ENCODE measurements at regions not wholly inside any gene's neighbourhood (a gene's known extent, or its start where the extent isn't known, plus 50 kb on each side); places are given as distances from the start of the nearest gene placed in this dataset.

- DNase-seq (ENCODE audit: low spot score) (no peak), ATAC-seq (ENCODE audit: low FRiP score) (no peak)
- TF ChIP-seq, protein P1, sequence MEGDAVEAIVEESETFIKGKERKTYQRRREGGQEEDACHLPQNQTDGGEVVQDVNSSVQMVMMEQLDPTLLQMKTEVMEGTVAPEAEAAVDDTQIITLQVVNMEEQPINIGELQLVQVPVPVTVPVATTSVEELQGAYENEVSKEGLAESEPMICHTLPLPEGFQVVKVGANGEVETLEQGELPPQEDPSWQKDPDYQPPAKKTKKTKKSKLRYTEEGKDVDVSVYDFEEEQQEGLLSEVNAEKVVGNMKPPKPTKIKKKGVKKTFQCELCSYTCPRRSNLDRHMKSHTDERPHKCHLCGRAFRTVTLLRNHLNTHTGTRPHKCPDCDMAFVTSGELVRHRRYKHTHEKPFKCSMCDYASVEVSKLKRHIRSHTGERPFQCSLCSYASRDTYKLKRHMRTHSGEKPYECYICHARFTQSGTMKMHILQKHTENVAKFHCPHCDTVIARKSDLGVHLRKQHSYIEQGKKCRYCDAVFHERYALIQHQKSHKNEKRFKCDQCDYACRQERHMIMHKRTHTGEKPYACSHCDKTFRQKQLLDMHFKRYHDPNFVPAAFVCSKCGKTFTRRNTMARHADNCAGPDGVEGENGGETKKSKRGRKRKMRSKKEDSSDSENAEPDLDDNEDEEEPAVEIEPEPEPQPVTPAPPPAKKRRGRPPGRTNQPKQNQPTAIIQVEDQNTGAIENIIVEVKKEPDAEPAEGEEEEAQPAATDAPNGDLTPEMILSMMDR (IDR thresholded peaks at IDR 0.05), result no peak
These were observed 214.0 kb downstream of the CYP26B1 start for GRCh38 chr2:71933467-71934319.

GRCh38 chr2:71932780-71933466 lies 214.7 kb downstream of the CYP26B1 start:
- no peak for DNase-seq (ENCODE audit: low spot score)
- TF ChIP-seq, protein P1 (IDR thresholded peaks at IDR 0.05), result no peak
- ATAC-seq (ENCODE audit: low FRiP score), result no peak

DNA sequence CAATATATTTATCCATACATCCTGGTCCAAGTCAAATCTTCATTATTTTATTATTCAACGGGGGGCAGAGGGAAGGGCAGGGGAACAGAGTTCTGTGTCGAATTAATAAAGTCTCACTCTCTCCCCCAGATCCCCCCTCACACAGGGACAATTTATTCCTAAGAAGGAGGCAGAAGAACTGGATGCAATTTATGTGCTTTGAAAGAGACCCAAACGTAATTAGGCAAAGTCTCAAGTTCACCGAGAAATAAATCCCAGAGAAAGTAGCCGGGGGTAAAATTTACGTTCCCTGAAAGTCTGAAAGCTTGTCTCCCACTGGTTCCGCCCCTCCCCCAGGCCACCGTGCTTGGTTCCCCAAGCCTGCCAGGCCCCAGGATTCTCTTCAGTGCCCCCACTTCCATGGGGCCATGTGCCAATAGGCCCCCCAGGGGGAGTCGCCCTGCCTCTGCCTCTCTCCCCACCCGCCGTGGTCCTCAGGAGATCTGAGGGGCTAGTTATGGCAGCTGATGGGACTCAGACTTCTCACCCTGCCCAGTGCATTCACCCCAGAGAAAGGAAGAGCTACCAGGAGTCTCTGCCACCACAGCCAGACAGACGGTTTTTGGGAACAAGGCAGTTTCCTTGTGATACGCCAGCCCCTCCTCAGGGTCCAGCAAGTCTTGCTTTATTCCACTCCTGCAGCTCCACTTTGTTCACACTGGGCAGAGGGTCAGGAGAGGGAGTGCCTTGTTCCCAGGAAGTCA lies 215.5 kb downstream of the CYP26B1 start:
- ATAC-seq (ENCODE audit: low FRiP score), result no peak
- no peak for DNase-seq (ENCODE audit: low spot score)
- TF ChIP-seq, protein P1 (IDR thresholded peaks at IDR 0.05), result no peak

- TF ChIP-seq, protein P1 (IDR thresholded peaks at IDR 0.05), result no peak
- no peak for DNase-seq (ENCODE audit: low spot score)
- ATAC-seq (ENCODE audit: low FRiP score), result no peak
These were observed 217.5 kb downstream of the CYP26B1 start for GRCh38 chr2:71930049-71930681.

DNA sequence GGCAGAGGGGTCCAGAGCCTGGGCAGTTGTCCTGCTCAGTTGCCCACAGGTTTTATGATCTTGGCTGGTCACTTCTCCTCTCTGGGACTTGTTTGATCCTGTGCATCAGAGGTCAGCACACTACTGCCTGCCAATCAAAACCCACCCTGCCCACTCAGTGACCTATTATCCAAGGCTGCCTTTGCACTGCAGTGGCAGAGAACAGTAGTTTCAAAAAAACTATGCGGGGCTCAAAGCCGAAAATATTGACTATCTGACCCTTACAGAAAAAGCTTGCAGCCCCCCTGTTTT lies 218.2 kb downstream of the CYP26B1 start:
- TF ChIP-seq, protein P1 (IDR thresholded peaks at IDR 0.05), result no peak
- ATAC-seq (ENCODE audit: low FRiP score), result no peak
- DNase-seq (ENCODE audit: low spot score), result no peak

GRCh38 chr2:71928734-71929481 lies 218.8 kb downstream of the CYP26B1 start:
- DNase-seq (ENCODE audit: low spot score) (no peak), ATAC-seq (ENCODE audit: low FRiP score) (no peak)
- TF ChIP-seq, protein P1 (IDR thresholded peaks at IDR 0.05), result no peak

Measured in omental fat pad (tissue), 3 donors.